RWPE1 (cell line): ENCODE measurements at regions not wholly inside any gene's neighbourhood (a gene's known extent, or its start where the extent isn't known, plus 50 kb on each side); places are given as distances from the start of the nearest gene placed in this dataset.

Source experiments
- CTCF ChIA-PET: fragments of 350-600 bp; sonication (Branson Sonifier 250); formaldehyde crosslinking; extraction: SDS; loops from one replicate; lab custom pipeline; 2021; lab: Yijun Ruan, JAX
- POLR2A ChIA-PET: fragments of 400-600 bp; formaldehyde crosslinking; extraction: SDS; loops from one replicate; lab custom pipeline; 2020; ENCODE audit warnings: antibody characterized with exemption; ENCODE audit not compliant: low non-redundant PET; lab: Yijun Ruan, JAX
- DNase-seq: peaks from one replicate; pipeline ENCODE4 v3.0.0; 2012; ENCODE audit warnings: low spot score
- H3K27ac ChIP-seq: fragments of 450-650 bp; 2 replicates; pipeline ENCODE4 v1.5.1; 2017
- TF ChIP-seq, protein P1 (sequence below): fragments of 450-650 bp; conservative IDR thresholded peaks from 2 replicates; pipeline ENCODE4 v1.5.1; 2017; ENCODE audit warnings: low read depth, mild to moderate bottlenecking

DNA sequence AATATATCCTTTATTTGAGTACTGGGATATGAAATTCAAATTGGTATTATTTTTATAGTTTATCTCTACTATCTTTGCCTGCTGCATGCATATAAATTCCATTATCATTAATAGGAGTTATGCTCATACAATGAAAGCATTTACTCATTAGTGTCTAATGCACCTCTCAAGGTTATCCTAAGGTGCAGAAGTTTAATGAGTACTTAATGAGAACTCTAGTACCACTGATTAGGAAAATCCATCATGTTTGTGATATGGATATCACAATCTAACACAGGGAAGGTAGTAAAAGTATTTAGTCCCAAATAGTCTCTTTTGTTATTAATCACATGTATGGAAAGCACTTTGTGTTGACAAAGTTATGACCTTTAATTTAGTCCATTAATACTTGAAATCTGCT is 77.2 kb upstream of the SLC10A2 start:
- no peak overlapping the region for H3K27ac ChIP-seq
- no peak for DNase-seq
- TF ChIP-seq, protein P1, sequence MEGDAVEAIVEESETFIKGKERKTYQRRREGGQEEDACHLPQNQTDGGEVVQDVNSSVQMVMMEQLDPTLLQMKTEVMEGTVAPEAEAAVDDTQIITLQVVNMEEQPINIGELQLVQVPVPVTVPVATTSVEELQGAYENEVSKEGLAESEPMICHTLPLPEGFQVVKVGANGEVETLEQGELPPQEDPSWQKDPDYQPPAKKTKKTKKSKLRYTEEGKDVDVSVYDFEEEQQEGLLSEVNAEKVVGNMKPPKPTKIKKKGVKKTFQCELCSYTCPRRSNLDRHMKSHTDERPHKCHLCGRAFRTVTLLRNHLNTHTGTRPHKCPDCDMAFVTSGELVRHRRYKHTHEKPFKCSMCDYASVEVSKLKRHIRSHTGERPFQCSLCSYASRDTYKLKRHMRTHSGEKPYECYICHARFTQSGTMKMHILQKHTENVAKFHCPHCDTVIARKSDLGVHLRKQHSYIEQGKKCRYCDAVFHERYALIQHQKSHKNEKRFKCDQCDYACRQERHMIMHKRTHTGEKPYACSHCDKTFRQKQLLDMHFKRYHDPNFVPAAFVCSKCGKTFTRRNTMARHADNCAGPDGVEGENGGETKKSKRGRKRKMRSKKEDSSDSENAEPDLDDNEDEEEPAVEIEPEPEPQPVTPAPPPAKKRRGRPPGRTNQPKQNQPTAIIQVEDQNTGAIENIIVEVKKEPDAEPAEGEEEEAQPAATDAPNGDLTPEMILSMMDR: no peak
- POLR2A ChIA-PET: no interaction called here
- CTCF ChIA-PET: no interaction called here

DNA sequence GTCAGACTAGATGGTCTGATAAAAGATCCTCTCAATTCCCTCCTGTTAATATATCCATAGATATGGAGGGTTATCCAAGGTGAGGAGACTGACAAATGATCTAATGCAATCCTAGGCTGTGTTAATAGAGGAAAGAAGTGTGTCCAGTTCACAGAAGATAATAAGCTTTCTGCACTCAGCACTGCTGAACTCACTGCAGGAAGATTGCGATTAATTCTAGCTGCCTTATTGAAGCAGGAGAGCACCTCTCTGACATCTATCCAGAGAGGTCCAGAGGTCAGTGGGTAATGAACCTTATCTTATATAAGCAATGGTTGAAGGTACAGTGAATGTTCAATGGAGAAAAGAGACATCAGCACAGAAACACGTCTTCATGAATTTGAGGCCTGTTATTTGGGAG is 75.9 kb upstream of the SLC10A2 start:
- DNase-seq: no peak
- no peak overlapping the region for H3K27ac ChIP-seq
- CTCF ChIA-PET: no interaction called here
- POLR2A ChIA-PET: no interaction called here
- TF ChIP-seq, protein P1: no peak

DNA sequence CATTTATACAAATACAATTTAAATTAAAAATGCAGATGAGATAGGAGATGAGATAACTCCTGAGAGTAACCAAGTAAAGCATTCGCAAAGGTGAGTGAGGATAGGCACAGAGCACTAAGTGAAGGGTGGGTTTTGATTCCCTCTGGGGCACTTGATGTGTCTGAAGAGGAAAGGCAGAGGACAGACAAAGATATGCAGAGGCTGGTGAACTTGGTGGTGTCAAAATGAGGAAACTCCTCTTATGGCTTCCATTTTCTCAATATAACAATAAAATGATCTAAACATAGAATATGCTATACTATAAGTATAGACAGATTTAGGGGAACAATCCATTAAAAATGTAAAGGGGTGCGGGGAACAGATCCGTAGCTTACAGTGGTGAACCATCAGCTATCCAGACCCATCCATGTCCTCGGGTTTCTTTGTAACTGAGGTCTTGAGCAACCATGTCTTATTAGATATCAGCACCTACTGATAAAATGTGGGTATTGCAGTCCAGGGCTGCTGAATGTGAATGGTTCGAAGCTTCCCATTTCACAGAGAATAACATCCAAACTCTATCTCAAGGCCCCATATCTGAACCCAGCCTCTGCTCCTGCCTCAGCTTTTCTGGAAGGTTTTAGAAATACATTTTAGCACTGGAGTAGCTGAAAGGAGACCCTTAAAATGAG is 73.9 kb upstream of the SLC10A2 start:
- peak; percentile 34 for DNase-seq
- TF ChIP-seq, protein P1: peak; percentile 33
- ChIA-PET POLR2A (no interaction called here), CTCF (interaction anchor here (0.5 to 1.7 kb wide), 8 partner anchors 11 to 842 kb away, joined by 3 to 4 read pairs (median 3); no protein-coding TSS in a partner anchor)
- H3K27ac ChIP-seq: no peak overlapping the region

DNA sequence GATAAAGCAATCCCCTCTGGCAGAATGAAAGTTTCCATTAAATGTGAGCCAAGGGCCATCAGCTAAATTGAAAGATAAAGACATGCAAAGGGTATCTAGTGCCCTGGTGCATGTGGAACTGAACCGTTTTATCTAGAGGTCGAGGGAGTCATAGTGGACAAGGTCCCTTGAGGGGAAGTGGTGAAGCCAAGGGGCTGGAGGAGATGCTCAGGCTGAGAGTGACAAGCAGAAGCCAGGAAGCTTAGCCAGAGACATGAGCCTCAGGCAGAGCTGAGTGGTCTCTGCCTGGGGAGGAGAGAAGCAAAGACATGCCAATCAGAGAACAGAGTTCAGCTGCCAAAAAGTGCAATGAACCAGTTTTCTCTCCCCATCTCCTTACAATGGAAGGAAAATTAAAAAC is 68.1 kb upstream of the SLC10A2 start:
- DNase-seq: no peak
- ChIA-PET CTCF (no interaction called here), POLR2A (no interaction called here)
- H3K27ac ChIP-seq: no peak overlapping the region
- TF ChIP-seq, protein P1: no peak

DNA sequence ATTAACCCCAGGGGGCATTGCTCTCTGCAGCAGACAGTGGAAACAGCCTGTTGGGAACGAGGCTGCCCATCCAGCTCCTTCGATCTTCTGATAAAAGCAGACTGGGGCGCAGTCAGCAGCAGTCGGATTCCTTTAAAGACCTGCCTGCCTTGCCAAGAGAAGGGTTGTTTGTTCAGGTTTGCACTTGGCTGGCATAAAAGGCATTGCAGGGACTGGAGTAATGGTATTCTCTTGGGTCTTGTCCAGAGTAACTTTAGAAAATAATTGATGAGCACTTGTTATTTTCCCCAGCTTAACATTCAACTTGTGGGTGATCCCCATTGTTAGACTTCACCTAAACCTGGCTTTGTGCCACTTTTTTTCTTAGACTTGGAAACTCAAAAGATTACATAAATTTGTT is 67.3 kb upstream of the SLC10A2 start:
- H3K27ac ChIP-seq: no peak overlapping the region
- ChIA-PET CTCF (interaction anchor here (0.6 kb wide), 1 partner anchor 698 kb away, joined by 3 read pairs; no protein-coding TSS in a partner anchor), POLR2A (no interaction called here)
- no peak for DNase-seq
- TF ChIP-seq, protein P1: no peak

DNA sequence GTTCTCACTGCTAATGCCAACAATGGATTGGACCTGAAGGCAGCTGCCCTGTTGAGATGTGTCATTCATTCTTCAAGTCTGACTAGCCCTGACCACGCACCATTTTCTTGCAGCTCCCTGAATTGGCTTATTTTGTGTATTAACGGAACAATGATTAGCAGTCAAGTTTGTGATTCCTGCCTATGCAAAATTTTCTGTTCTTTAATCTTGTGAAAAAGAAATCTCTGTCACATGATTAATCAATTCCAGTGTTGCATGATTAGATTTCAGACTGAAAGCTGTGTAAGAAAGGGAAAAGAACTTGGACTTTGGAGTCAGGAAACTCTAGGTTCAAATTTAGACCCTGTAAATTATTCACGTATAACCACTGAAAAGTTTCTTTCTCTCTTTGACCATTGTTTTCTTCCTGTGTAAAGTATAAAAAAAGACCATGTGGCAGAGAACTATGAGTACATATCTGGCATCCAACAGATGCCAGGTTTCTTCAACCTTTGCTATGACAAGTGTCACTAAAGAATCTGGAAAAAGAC is 64.5 kb upstream of the SLC10A2 start:
- TF ChIP-seq, protein P1: no peak
- CTCF ChIA-PET: no interaction called here
- POLR2A ChIA-PET: no interaction called here
- no peak overlapping the region for H3K27ac ChIP-seq
- DNase-seq: peak; percentile 5
